Activated T-cell treated with anti-CD3 and anti-CD28 coated beads for 48 hours (primary cell): ENCODE measurements at regions not wholly inside any gene's neighbourhood (a gene's known extent, or its start where the extent isn't known, plus 50 kb on each side); places are given as distances from the start of the nearest gene placed in this dataset.

Experiments used
- DNase-seq: peaks from one replicate; pipeline ENCODE4 v3.0.0-alpha.2; 2020; ENCODE audit warnings: low read depth

GRCh38 chr20:60430516-60431001 is 472.3 kb downstream of the CDH26 start:
- no peak for DNase-seq

GRCh38 chr20:60431349-60431748 is 473.1 kb downstream of the CDH26 start:
- DNase-seq: no peak

GRCh38 chr20:60437418-60437817 is 479.2 kb downstream of the CDH26 start:
- DNase-seq: no peak

- no peak for DNase-seq
Observed at GRCh38 chr20:60446267-60447111, 488.3 kb downstream of the CDH26 start.

GRCh38 chr20:60447703-60448102 is 489.5 kb downstream of the CDH26 start:
- no peak for DNase-seq

- no peak for DNase-seq
Observed at GRCh38 chr20:60453388-60454246, 495.4 kb downstream of the CDH26 start.

- no peak for DNase-seq
Observed at GRCh38 chr20:60454491-60454890, 496.3 kb downstream of the CDH26 start.

- DNase-seq: no peak
Observed at GRCh38 chr20:60455272-60455671, 497.0 kb downstream of the CDH26 start.

- no peak for DNase-seq
Observed at GRCh38 chr20:60459212-60459611, 501.0 kb downstream of the CDH26 start.

GRCh38 chr20:60461993-60462392 is 503.8 kb downstream of the CDH26 start:
- DNase-seq: no peak

- DNase-seq: no peak
Observed at GRCh38 chr20:60463798-60464197, 505.6 kb downstream of the CDH26 start.

GRCh38 chr20:60465439-60465838 is 507.2 kb downstream of the CDH26 start:
- no peak for DNase-seq

- DNase-seq: no peak
Observed at GRCh38 chr20:60465993-60466686, 507.9 kb downstream of the CDH26 start.

- DNase-seq: no peak
Observed at GRCh38 chr20:60466687-60467022, 508.4 kb downstream of the CDH26 start.

- DNase-seq: no peak
Observed at GRCh38 chr20:60467078-60467477, 508.9 kb downstream of the CDH26 start.

- no peak for DNase-seq
Observed at GRCh38 chr20:60467771-60468170, 509.5 kb downstream of the CDH26 start.

- no peak for DNase-seq
Observed at GRCh38 chr20:60469829-60470228, 511.6 kb downstream of the CDH26 start.

GRCh38 chr20:60470366-60470765 is 512.1 kb downstream of the CDH26 start:
- DNase-seq: no peak

- no peak for DNase-seq
Observed at GRCh38 chr20:60473211-60473610, 515.0 kb downstream of the CDH26 start.

- no peak for DNase-seq
Observed at GRCh38 chr20:60474385-60474910, 516.2 kb downstream of the CDH26 start.

- no peak for DNase-seq
Observed at GRCh38 chr20:60476045-60476444, 517.8 kb downstream of the CDH26 start.

- DNase-seq: no peak
Observed at GRCh38 chr20:60477958-60478357, 519.7 kb downstream of the CDH26 start.
